ENCODE measurements at regions not wholly inside any gene's neighbourhood (a gene's known extent, or its start where the extent isn't known, plus 50 kb on each side); places are given as distances from the start of the nearest gene placed in this dataset.
A peak's percentile ranks its signal among the peaks of the same experiment; 100 is the strongest.
"Not testable (repeated sequence)": the region's sequence is repeated elsewhere in the genome, so short reads cannot be mapped to it uniquely, and the experiment has no call there.

- DNase-seq (ENCODE audit: low read depth) = no peak
Measured at GRCh38 chr20:47931443-47931842, 146.2 kb upstream of the SULF2 start.

GRCh38 chr20:47931002-47931401 is 145.7 kb upstream of the SULF2 start:
- no peak for DNase-seq (ENCODE audit: low read depth)

- DNase-seq (ENCODE audit: low read depth) = peak; percentile 79
Measured at GRCh38 chr20:47929368-47930115, 144.3 kb upstream of the SULF2 start.

GRCh38 chr20:47927944-47928343 is 142.7 kb upstream of the SULF2 start:
- no peak for DNase-seq (ENCODE audit: low read depth)

GRCh38 chr20:47927385-47927851 is 142.1 kb upstream of the SULF2 start:
- peak; percentile 39 for DNase-seq (ENCODE audit: low read depth)

GRCh38 chr20:47926731-47927130 is 141.4 kb upstream of the SULF2 start:
- DNase-seq (ENCODE audit: low read depth) = no peak

- no peak for DNase-seq (ENCODE audit: low read depth)
Measured at GRCh38 chr20:47925593-47925992, 140.3 kb upstream of the SULF2 start.

GRCh38 chr20:47922269-47922668 is 137.0 kb upstream of the SULF2 start:
- peak; percentile 25 for DNase-seq (ENCODE audit: low read depth)

- not testable (repeated sequence) for DNase-seq (ENCODE audit: low read depth)
Measured at GRCh38 chr20:47921829-47922228, 136.5 kb upstream of the SULF2 start.

GRCh38 chr20:47921408-47921807 is 136.1 kb upstream of the SULF2 start:
- no peak for DNase-seq (ENCODE audit: low read depth)

- DNase-seq (ENCODE audit: low read depth) = no peak
Measured at GRCh38 chr20:47917549-47918070, 132.3 kb upstream of the SULF2 start.

GRCh38 chr20:47915495-47915894 is 130.2 kb upstream of the SULF2 start:
- no peak for DNase-seq (ENCODE audit: low read depth)

- DNase-seq (ENCODE audit: low read depth) = no peak
Measured at GRCh38 chr20:47914792-47915191, 129.5 kb upstream of the SULF2 start.

- DNase-seq (ENCODE audit: low read depth) = not testable (repeated sequence)
Measured at GRCh38 chr20:47912786-47913501, 127.7 kb upstream of the SULF2 start.

- not testable (repeated sequence) for DNase-seq (ENCODE audit: low read depth)
Measured at GRCh38 chr20:47912165-47912564, 126.9 kb upstream of the SULF2 start.

GRCh38 chr20:47909696-47910369 is 124.6 kb upstream of the SULF2 start:
- DNase-seq (ENCODE audit: low read depth) = peak; percentile 28

GRCh38 chr20:47908361-47909035 is 123.2 kb upstream of the SULF2 start:
- not testable (repeated sequence) for DNase-seq (ENCODE audit: low read depth)

- not testable (repeated sequence) for DNase-seq (ENCODE audit: low read depth)
Measured at GRCh38 chr20:47907951-47908350, 122.7 kb upstream of the SULF2 start.

- no peak for DNase-seq (ENCODE audit: low read depth)
Measured at GRCh38 chr20:47907031-47907675, 121.9 kb upstream of the SULF2 start.

GRCh38 chr20:47906348-47906660 is 121.0 kb upstream of the SULF2 start:
- DNase-seq (ENCODE audit: low read depth) = no peak

- DNase-seq (ENCODE audit: low read depth) = no peak
Measured at GRCh38 chr20:47905628-47906347, 120.5 kb upstream of the SULF2 start.
